GM13977 (cell line): ENCODE measurements at regions not wholly inside any gene's neighbourhood (a gene's known extent, or its start where the extent isn't known, plus 50 kb on each side); places are given as distances from the start of the nearest gene placed in this dataset.

ENCODE experiments used
- DNase-seq: peaks from one replicate; pipeline ENCODE4 v3.0.0; 2012; ENCODE audit warnings: low spot score
- CTCF ChIP-seq: IDR thresholded peaks from 2 replicates; pipeline ENCODE4 v1.5.1; 2012; ENCODE audit warnings: mild to moderate bottlenecking, control low read depth; ENCODE audit not compliant: insufficient read depth; ENCODE audit errors: extremely low read depth, missing control alignments
- in situ Hi-C: fragments of 300-500 bp; cut with MboI; formaldehyde crosslinking; loops from one replicate; pipeline ENCODE4 v1.12.0; 2022; ENCODE audit warnings: low sequenced_read_pairs, low pct_unique_long_range_greater_than_20kb, mixed read lengths, inconsistent platforms; ENCODE audit not compliant: unreplicated experiment

DNA sequence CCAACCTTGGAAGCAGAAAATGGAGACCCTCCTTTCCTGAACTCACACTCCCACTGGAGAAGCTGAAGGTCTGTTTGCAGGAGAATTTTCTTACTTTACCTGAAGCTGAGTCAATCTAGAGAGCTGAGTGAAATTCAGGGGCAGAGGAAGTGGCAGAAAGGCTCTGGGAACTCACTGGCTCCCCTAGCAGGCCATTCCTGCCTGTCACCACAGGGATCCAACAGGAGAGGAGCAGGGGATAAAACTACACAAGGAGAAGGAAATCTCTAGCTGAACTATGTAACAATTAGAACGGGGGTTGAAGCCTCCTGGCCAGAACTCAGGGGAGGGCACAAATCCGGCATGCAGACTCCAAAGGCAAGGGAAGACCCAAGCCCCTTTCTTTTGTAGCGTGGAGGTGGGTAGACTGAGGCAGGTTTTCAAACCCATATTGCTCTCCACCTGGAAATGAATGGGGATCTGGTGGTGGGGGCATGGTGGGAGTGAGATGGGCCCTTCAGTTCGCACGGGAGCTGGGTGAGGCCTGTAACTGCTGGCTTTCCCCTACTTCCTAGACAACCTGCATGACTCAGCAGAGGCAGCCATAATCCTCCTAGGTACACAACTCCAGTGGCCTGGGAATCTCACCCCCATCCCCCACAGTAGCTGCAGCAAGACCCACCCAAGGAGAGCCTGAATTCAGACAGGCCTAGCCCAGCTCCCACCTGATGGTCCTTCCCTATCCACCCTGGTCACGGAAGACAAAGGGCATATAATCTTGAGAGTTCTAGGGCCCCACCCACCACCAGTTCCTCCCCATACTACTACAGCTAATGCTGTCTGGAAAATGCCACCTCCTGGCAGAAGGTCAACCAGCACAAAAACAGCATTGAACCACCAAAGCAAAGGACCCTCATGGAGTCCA is 158.1 kb downstream of the LTN1 start:
- in situ Hi-C loops = no loop called here
- TF ChIP-seq CTCF = no peak
- DNase-seq = no peak

GRCh38 chr21:28833609-28834008 is 159.1 kb downstream of the LTN1 start:
- TF ChIP-seq CTCF = no peak
- in situ Hi-C loops = no loop called here
- DNase-seq = no peak

- no peak for DNase-seq
- TF ChIP-seq CTCF = no peak
- in situ Hi-C loops = no loop called here
These were observed 159.5 kb downstream of the LTN1 start for GRCh38 chr21:28833182-28833581.

GRCh38 chr21:28832715-28833061 is 160.0 kb downstream of the LTN1 start:
- in situ Hi-C loops = no loop called here
- DNase-seq = no peak
- TF ChIP-seq CTCF = no peak

DNA sequence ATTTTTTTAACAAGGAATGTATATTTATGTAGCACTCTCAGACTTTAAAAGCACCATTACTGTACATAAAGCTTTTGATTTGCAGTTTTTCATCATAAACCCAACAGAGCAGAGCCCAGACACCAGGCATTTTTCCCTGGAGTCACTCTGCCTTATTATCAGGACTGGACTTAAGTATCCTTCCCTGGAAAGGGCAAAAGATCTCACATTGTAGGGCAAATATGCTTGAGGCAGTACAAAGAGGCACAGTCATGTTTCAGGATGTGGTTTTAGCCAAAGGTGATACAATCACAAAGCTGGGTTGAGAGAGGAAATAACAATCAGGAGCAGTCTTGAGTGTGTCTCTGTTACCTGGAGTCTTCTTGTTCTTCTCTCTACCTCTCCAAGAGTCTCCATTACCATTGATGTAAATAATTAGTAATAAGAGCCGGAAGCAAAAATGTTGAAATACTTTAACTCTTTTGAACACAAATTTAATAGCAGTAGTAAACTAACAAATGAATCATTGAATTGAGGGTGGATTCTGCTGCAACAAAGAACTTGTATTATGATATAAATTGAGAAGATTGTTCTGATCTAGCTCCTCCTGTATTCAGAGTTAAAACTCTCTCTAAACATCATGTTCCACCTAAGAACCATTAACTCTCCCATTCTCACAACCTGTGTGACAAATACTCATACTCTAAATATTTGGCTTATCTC is 160.5 kb downstream of the LTN1 start:
- DNase-seq = no peak
- in situ Hi-C loops = no loop called here
- TF ChIP-seq CTCF = no peak

- DNase-seq = no peak
- in situ Hi-C loops = no loop called here
- no peak for TF ChIP-seq CTCF
These were observed 163.7 kb downstream of the LTN1 start for GRCh38 chr21:28828981-28829380.
